Psoas muscle (tissue), 7 donors: ENCODE measurements at regions not wholly inside any gene's neighbourhood (a gene's known extent, or its start where the extent isn't known, plus 50 kb on each side); places are given as distances from the start of the nearest gene placed in this dataset.

Source experiments
- ATAC-seq, 4 donors: fragments of 200-7000 bp; cut with Tn5 transposase; one replicate each; pipeline ENCODE4 v1.9.1; 2020; ENCODE audit warnings: moderate library complexity in 3 of 4, mild to moderate bottlenecking in 2 of 4
- DNase-seq, 2 donors: peaks; one replicate each; pipeline ENCODE4 v3.0.0-alpha.2; 2020
- H3K27ac ChIP-seq: fragments of 200-600 bp; one replicate; pipeline ENCODE4 v1.8.0; 2022
- H3K27me3 ChIP-seq, 3 donors: fragments of 200-600 bp in 1 of 3; one replicate each; pipeline versions ENCODE4 v1.6.1 to v1.8.0; 2013 to 2022; ENCODE audit warnings: low read length in 2 of 3, mild to moderate bottlenecking in 2 of 3, moderate library complexity in 1 of 3; ENCODE audit not compliant: insufficient read depth in 3 of 3
- H3K36me3 ChIP-seq, 2 donors: fragments of 200-600 bp in 1 of 2; one replicate each; pipeline versions ENCODE4 v1.6.1 to v1.8.0; 2013 to 2022; ENCODE audit warnings: low read depth in 1 of 2, mild to moderate bottlenecking in 1 of 2, moderate library complexity in 1 of 2; ENCODE audit not compliant: insufficient read depth in 1 of 2
- H3K4me1 ChIP-seq: fragments of 200-600 bp; one replicate; pipeline ENCODE4 v1.8.0; 2022
- H3K4me3 ChIP-seq: fragments of 200-600 bp; one replicate; pipeline ENCODE4 v1.8.0; 2022; ENCODE audit warnings: mild to moderate bottlenecking
- H3K9me3 ChIP-seq: fragments of 200-600 bp; one replicate; pipeline ENCODE4 v1.8.0; 2022
- CTCF ChIP-seq: fragments of 200-600 bp; IDR thresholded peaks from one replicate; pipeline ENCODE4 v1.8.0; 2022; ENCODE audit warnings: antibody characterized with exemption
- WGBS, 3 donors: extraction: QIAGEN DNeasy Blood & Tissue Kit; methylation state at CpG; one replicate each; pipeline versions ENCODE4 v1.1.6 to v1.1.7; 2013; 5-methylcytosine and 5-hydroxymethylcytosine counted together
- intact Hi-C, 2 donors: fragments of 100-400 bp; cut with DNase I; formaldehyde crosslinking; loops; one replicate each; pipeline versions ENCODE4 v1.11.0 to v1.14.2; 2022
- donor health status: healthy with polysubstance abuse.
- donor health status: DM: no; HTN: no; CAD: no; lungs with moderate emphysema.
- donor health status: Bipolar disorder and iron deficiency.
- donor health status: healthy.
- donor health status: DM: yes; HTN: yes; CAD: no.
- donor health status: DM: no; HTN: no; CAD: no.
- donor health status: DM: yes; HTN: yes; CAD: no.

GRCh38 chr10:64206409-64206808 is 685.2 kb downstream of the REEP3 start:
- 57 to 63% (median 58%) methylated on average over 2 of the region's 2 CpGs for WGBS, 3 donors

DNA sequence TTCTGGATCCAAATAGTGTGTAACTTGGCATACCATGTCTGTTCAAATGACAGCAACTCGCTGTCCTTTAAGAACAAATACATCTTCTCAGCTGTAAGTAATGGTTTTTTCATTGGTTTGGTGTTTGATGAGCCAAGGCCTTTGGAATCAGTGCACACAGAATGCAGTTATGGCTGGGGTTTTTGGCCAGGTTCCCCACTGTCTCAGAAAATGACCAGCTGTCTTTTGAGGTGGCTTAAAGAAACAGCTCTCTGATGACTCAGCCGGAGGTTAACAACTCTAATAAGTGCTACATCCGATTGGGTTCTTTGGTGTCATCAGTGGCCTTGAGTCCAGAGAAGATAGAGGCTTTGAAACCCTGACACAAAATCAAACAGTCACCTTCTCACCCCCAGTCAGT is 688.4 kb downstream of the REEP3 start:
- Histone ChIP-seq H3K4me1 (no peaks in the 10 kb centered on the region), H3K27me3 (no peaks in the 10 kb centered on the region), H3K4me3 (no peak overlapping the region), H3K27ac (no peak overlapping the region), H3K36me3 (no peaks in the 10 kb centered on the region), H3K9me3 (peaks cover 7% of the 10 kb centered on the region)
- ATAC-seq (no peak), DNase-seq (no peak)
- TF ChIP-seq CTCF: no peak
- intact Hi-C loops: no loop called here
- 13 to 35% (median 23%) methylated on average over 3 of the region's 3 CpGs for WGBS, 3 donors

More at GRCh38 chr10:64206409-64206808, 685.2 kb downstream of the REEP3 start:
- no peak for TF ChIP-seq CTCF
- H3K36me3 ChIP-seq: no peaks in the 10 kb centered on the region
- H3K27me3 ChIP-seq: no peaks in the 10 kb centered on the region
- H3K4me3 ChIP-seq: no peak overlapping the region
- H3K9me3 ChIP-seq: peaks cover 7% of the 10 kb centered on the region
- ATAC-seq (no peak), DNase-seq (no peak)
- intact Hi-C loops: no loop called here
- no peaks in the 10 kb centered on the region for H3K4me1 ChIP-seq
- no peak overlapping the region for H3K27ac ChIP-seq

GRCh38 chr10:64210211-64210610 is 689.0 kb downstream of the REEP3 start:
- no peak overlapping the region for H3K27ac ChIP-seq
- 61 to 78% (median 68%) methylated on average over 2 of the region's 2 CpGs for WGBS, 3 donors
- no peak overlapping the region for H3K4me3 ChIP-seq
- intact Hi-C loops: no loop called here
- DNase-seq (no peak), ATAC-seq (no peak)
- H3K4me1 ChIP-seq: no peaks in the 10 kb centered on the region
- TF ChIP-seq CTCF: no peak
- no peaks in the 10 kb centered on the region for H3K36me3 ChIP-seq
- no peaks in the 10 kb centered on the region for H3K27me3 ChIP-seq
- peaks cover 7% of the 10 kb centered on the region for H3K9me3 ChIP-seq

- DNase-seq (no peak), ATAC-seq (no peak)
- TF ChIP-seq CTCF: no peak
- Histone ChIP-seq H3K4me1 (no peaks in the 10 kb centered on the region), H3K36me3 (no peaks in the 10 kb centered on the region), H3K27me3 (no peaks in the 10 kb centered on the region), H3K9me3 (peaks cover 7% of the 10 kb centered on the region), H3K27ac (no peak overlapping the region), H3K4me3 (no peak overlapping the region)
- WGBS, 3 donors: 19 to 38% (median 23%) methylated on average over 3 of the region's 3 CpGs
- intact Hi-C loops: no loop called here
Observed at GRCh38 chr10:64211466-64211865, 690.3 kb downstream of the REEP3 start.

DNA sequence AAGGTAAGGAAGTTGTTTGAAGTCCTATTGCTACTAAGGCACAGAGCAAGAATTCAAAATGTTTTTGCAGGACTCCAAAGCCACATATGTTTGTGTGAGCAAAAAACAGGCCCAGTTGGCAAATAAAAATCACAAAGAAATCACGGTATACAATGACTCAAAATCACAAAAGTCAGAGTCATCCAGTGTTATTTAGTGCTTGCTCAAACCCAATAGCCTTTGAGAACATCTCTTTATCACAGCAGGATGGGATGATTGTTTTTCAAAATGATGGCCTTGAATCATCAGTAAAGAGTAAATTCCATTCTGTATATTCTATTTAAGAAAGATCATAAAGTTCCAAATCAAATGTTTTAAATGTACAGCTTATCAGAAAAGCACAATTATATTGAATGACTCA is 693.9 kb downstream of the REEP3 start:
- DNase-seq: no peak
- Histone ChIP-seq H3K27ac (no peak overlapping the region), H3K4me1 (no peaks in the 10 kb centered on the region), H3K36me3 (no peaks in the 10 kb centered on the region), H3K9me3 (peaks cover 7% of the 10 kb centered on the region), H3K4me3 (no peak overlapping the region), H3K27me3 (peaks cover 0 to 4% (median 0%) of the 10 kb centered on the region in 3 donors)
- TF ChIP-seq CTCF: no peak
- intact Hi-C loops: no loop called here
- no peak for ATAC-seq
- WGBS, 3 donors: 81 to 86% (median 85%) methylated on average over 1 of the region's 1 CpG
